Fibroblast of lung (primary cell): ENCODE measurements at regions not wholly inside any gene's neighbourhood (a gene's known extent, or its start where the extent isn't known, plus 50 kb on each side); places are given as distances from the start of the nearest gene placed in this dataset.

ENCODE experiments used
- CTCF ChIP-seq, 2 donors: IDR thresholded peaks in 1 of 2; conservative IDR thresholded peaks in 1 of 2; 1 replicate in 1 of 2; 2 replicates in 1 of 2; pipeline ENCODE4 v1.5.1; 2011 to 2012; ENCODE audit warnings: low read length in 2 of 2, control low read depth in 1 of 2, inconsistent platforms in 1 of 2, low read depth in 1 of 2, mild to moderate bottlenecking in 1 of 2
- EZH2 ChIP-seq: IDR thresholded peaks from 2 replicates; pipeline ENCODE4 v1.5.1; 2012; ENCODE audit warnings: low read length, control low read depth, mild to moderate bottlenecking; ENCODE audit errors: missing control alignments

- TF ChIP-seq CTCF (conservative IDR thresholded peaks at IDR 0.05 in 1 of 2, IDR thresholded peaks at IDR 0.05 in 1 of 2; ENCODE audit: low read depth in 1 of 2, low read length in 2 of 2), result no peak
- TF ChIP-seq EZH2, result no peak
Observed at GRCh38 chr18:3340682-3341097, 78.8 kb downstream of the MYL12B start.
